H54 (cell line): ENCODE measurements at regions not wholly inside any gene's neighbourhood (a gene's known extent, or its start where the extent isn't known, plus 50 kb on each side); places are given as distances from the start of the nearest gene placed in this dataset.

ENCODE experiments used
- DNase-seq: peaks from one replicate; pipeline ENCODE4 v3.0.0; 2011; ENCODE audit warnings: low spot score, mixed read lengths; ENCODE audit not compliant: insufficient read length
- FAIRE-seq: peaks from 3 replicates; lab custom pipeline; 2011; peaks lifted over from hg19 to GRCh38; lab: Jason Lieb, UNC
- POLR2A ChIP-seq: IDR thresholded peaks from 2 replicates; pipeline ENCODE4 v1.6.1; 2011; ENCODE audit warnings: low read depth, mild to moderate bottlenecking, low read length

DNA sequence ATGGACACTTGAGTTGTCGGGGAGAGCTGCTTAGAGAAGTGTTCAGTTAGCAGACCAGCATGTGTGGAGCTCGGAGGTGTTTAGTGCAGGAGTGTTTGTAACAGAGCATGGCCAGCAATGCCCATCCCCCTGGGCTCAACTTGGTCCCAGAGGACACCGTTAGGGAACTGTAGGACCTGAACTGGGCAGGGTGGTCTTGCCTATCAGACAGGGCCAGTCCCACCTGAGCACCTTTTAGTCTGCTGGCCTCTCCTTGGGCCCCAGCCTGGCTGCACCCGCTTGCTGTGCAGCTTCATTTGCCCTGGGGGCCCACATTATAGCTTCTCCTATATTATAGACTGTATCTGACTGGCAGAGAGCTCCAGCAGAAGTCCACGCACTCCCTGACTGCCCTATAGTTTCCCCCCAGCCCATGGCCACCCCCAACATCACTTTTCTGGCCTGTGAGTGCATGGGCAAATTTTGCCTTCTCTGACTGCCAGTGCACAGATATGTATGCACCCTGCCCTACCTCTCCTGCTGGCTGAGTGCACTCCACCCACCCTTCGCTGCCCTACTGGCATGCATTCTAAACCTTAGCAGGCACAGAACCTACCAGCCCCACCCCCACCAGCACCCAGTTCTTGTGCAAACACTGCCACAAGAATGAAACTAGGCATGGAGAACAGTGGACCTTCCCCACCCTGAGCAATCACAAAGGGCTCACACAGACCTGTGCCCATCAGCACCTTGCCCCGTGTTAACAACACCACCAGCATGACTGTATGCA is 1030.6 kb upstream of the GHITM start:
- TF ChIP-seq POLR2A: no peak
- FAIRE-seq (no peak), DNase-seq (no peak)

DNA sequence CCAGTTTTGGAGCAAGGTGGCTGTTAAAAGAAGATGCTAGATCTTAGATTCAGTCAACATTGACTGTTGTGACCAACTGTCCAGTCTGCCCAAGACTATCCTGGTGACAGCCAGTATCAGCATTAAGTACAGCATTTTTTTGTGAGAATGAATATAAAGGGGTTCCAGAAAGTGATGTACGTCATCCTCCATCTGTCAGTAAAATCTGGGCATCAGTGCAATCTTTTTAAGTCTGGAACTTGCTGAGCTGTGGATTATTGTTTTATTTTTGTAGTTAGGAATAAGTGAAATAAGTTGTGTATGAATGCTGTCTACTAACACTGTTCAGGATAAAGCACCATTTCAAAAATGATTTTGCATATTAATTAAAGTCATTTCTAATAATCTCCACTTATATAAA is 1020.0 kb upstream of the GHITM start:
- FAIRE-seq: no peak
- no peak for DNase-seq
- no peak for TF ChIP-seq POLR2A

- DNase-seq: no peak
- TF ChIP-seq POLR2A: no peak
- no peak for FAIRE-seq
These were observed 1017.0 kb upstream of the GHITM start for GRCh38 chr10:83122336-83122735.

DNA sequence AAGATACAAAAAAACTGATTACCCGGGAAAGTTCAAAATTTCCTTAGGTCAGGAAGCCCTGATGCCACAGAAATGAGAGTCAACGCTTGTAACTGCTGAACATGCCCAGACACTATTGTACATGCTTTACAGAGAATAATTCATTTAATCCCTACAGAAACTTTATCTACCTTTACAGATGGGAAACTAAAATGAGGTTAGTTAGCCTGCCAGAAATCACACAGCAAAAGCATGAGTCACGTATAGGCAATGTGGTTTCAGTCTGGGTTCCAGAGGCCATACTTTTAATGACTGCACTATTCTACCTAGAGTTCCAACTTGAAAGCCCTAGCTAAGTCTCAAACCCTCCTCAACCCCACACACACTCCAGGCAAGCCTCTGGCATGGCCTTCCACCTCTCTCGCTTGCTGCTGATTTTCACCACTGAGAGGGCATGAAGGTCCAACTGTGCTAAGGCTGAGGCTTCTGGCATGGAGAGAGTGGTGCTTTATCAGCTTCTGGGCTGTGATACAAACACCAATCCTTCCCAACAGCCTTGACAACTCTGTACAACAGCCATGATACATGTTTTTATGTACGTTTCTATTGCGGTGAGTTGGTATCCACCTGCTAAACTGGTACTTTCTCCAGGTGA is 1011.2 kb upstream of the GHITM start:
- DNase-seq: no peak
- TF ChIP-seq POLR2A: no peak
- no peak for FAIRE-seq

- DNase-seq (no peak), FAIRE-seq (no peak)
- TF ChIP-seq POLR2A: no peak
These were observed 998.5 kb upstream of the GHITM start for GRCh38 chr10:83140811-83141210.

DNA sequence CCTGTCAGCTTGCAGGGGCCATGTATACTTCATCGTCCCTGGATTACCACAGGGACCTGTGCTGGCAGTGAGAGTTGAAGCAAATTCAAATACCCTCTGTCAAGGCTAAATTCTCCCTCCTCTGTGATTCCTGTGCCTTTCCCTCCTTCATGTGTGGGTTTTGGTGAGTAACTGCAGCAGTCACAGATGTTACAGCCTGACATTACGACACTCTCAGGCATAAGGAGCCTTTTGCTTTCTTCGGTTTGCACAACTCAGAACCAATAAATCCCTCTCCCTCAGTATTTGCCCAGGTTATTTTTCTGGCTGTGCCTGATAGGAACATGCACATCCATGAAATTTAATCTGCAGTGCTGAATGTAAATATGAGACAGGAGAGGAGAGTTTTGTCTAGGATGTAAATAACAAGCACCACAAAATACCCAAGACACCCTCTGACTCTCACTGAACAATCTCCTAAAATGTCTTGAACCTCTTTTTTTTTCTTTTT is 997.2 kb upstream of the GHITM start:
- FAIRE-seq (no peak), DNase-seq (no peak)
- TF ChIP-seq POLR2A: no peak

DNA sequence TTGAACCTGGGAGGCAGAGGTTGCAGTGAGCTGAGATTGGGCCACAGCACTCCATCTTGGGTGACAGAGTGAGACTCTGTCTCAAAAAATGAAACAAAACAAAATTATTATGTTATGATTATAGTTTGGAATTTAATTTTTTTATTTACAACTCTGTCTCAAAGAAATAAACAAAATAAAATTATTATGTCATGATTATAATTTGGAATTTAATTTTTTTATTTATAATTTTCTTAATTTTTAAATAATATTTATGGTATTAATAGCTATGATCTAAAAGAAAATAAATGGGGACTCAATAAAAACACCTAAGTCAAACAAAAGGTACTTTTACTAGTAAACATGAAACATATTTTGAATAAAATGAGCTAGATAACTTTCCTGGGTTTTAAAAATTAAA is 994.8 kb upstream of the GHITM start:
- DNase-seq: no peak
- no peak for FAIRE-seq
- TF ChIP-seq POLR2A: no peak

GRCh38 chr10:83153714-83154113 is 985.6 kb upstream of the GHITM start:
- FAIRE-seq: no peak
- no peak for TF ChIP-seq POLR2A
- DNase-seq: no peak

DNA sequence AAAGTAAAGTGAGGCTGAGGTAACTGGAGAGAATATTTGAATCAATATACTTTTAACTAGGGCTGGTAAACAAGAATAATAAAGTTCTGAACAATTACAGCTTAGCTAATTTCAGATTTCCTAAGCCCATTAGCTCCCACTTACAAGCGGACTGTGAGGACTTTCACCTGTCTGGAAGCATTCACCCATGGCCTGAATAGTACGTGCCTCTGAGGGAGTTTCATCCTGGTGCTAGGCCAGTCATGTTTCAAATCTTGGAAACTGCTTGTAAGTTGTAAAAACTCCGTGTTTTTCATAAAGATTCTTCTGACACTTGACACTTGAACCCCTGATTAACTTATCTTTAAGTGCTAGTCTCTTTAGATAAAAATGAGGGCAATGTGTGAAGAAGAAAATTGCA is 975.2 kb upstream of the GHITM start:
- DNase-seq: no peak
- no peak for FAIRE-seq
- TF ChIP-seq POLR2A: no peak

- FAIRE-seq: no peak
- DNase-seq: no peak
- TF ChIP-seq POLR2A: no peak
These were observed 974.0 kb upstream of the GHITM start for GRCh38 chr10:83165265-83165664.

- no peak for TF ChIP-seq POLR2A
- FAIRE-seq (no peak), DNase-seq (peak; percentile 19)
These were observed 973.0 kb upstream of the GHITM start for GRCh38 chr10:83166344-83166743.

GRCh38 chr10:83167081-83167480 is 972.2 kb upstream of the GHITM start:
- DNase-seq (no peak), FAIRE-seq (no peak)
- TF ChIP-seq POLR2A: no peak

- FAIRE-seq (no peak), DNase-seq (no peak)
- TF ChIP-seq POLR2A: no peak
These were observed 962.4 kb upstream of the GHITM start for GRCh38 chr10:83176901-83177300.

DNA sequence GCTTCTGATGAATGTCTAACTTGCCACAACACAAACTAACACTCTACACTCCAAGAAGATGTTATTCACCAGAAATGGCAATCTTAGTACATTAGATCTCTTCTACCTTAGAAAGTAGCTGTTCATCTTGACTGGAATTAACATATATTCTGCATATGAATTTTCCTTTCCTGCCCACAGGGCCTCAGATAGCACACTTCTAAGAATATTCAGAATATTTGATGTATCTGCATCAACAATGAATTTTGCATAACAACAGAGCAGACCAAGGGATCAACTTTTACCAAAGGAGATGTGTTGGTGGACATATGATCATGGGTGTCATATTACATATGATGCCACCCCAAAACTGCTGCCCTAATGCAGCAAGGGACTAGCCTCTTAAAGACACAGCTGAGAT is 960.8 kb upstream of the GHITM start:
- no peak for TF ChIP-seq POLR2A
- no peak for FAIRE-seq
- no peak for DNase-seq

DNA sequence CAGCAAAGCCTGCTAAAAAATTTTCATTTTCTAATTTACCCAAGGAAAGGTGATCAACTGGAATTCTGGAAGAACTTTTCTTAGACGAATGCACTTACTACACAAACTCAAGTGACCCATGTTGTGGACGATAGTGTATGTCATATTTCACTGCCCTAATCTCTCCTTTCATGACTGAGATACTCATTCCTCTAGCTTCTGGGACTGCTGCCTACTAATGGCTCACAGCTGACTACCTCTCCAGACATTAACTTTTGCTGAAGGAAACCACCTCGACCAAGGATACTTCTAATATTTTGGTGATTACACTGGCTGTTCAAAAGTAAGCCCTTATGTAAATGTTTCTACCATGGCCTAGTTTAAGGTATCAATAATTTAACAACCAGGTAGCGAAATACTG is 959.9 kb upstream of the GHITM start:
- no peak for FAIRE-seq
- no peak for TF ChIP-seq POLR2A
- no peak for DNase-seq

DNA sequence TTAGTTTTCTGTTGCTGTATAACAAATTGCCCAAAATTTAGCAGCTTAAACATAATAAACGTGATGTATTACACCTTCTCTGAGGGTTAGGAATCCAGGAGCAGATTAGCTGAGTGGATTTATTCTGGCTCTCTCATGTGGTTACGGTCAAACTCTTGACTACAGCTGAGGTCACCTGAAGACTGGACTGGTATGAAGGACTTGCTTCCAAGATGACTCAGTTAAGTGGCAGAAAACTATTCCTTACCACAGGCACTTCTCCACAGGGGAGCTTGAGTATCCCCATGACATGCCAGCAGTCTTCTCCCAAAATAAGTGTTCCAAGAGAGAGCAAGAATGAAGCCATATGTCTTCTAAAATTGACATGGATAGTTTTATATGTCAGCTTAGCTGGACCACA is 957.2 kb upstream of the GHITM start:
- TF ChIP-seq POLR2A: no peak
- DNase-seq (no peak), FAIRE-seq (no peak)
